Right lobe of liver (tissue), 6 donors: ENCODE measurements at regions not wholly inside any gene's neighbourhood (a gene's known extent, or its start where the extent isn't known, plus 50 kb on each side); places are given as distances from the start of the nearest gene placed in this dataset.
"Not testable (repeated sequence)": the region's sequence is repeated elsewhere in the genome, so short reads cannot be mapped to it uniquely, and the experiment has no call there.

Source experiments
- ATAC-seq, 4 donors: fragments of 200-7000 bp; cut with Tn5 transposase; one replicate each; pipeline ENCODE4 v1.9.1; 2020; ENCODE audit warnings: mild to moderate bottlenecking in 4 of 4, moderate library complexity in 4 of 4
- DNase-seq, 3 donors: peaks; one replicate each; pipeline ENCODE4 v3.0.0-alpha.2; 2020
- H3K27ac ChIP-seq, 3 donors: fragments of 200-600 bp; one replicate each; pipeline ENCODE4 v1.8.0; 2022
- H3K27me3 ChIP-seq, 2 donors: fragments of 200-600 bp; one replicate each; pipeline ENCODE4 v1.8.0; 2022
- H3K36me3 ChIP-seq, 4 donors: fragments of 200-600 bp; sonication (generic) in 1 of 4; one replicate each; pipeline versions ENCODE4 v1.5.1 to v1.8.0; 2017 to 2022; ENCODE audit warnings: control low read depth in 1 of 4
- H3K4me1 ChIP-seq, 4 donors: fragments of 200-600 bp; sonication (generic) in 1 of 4; one replicate each; pipeline versions ENCODE4 v1.5.1 to v1.8.0; 2017 to 2022; ENCODE audit warnings: control low read depth in 1 of 4
- H3K4me3 ChIP-seq, 3 donors: fragments of 200-600 bp; one replicate each; pipeline ENCODE4 v1.8.0; 2022
- H3K9me3 ChIP-seq, 4 donors: fragments of 200-600 bp; sonication (generic) in 1 of 4; one replicate each; pipeline versions ENCODE4 v1.5.1 to v1.8.0; 2017 to 2022; ENCODE audit warnings: control low read depth in 1 of 4
- POLR2A ChIP-seq: fragments of 450-650 bp; IDR thresholded peaks from one replicate; pipeline ENCODE4 v1.6.1; 2017; ENCODE audit warnings: antibody characterized with exemption, mild to moderate bottlenecking
- WGBS: methylation state at CpG from one replicate; pipeline ENCODE4 v1.1.6; 2018; ENCODE audit warnings: low coverage, low lambda C conversion rate; ENCODE audit not compliant: insufficient coverage; ENCODE audit errors: missing lambda C conversion rate; 5-methylcytosine and 5-hydroxymethylcytosine counted together
- intact Hi-C, 2 donors: fragments of 100-400 bp; cut with DNase I; formaldehyde crosslinking; loops; one replicate each; pipeline versions ENCODE4 v1.11.2 to v1.14.1; 2022
- TF ChIP-seq, protein P1 (sequence below), 4 donors: fragments of 200-600 bp in 3 of 4; fragments of 450-650 bp in 1 of 4; IDR thresholded peaks; one replicate each; pipeline versions ENCODE4 v1.5.1 to v1.8.0; 2016 to 2022; ENCODE audit warnings: antibody characterized with exemption in 4 of 4, mild to moderate bottlenecking in 2 of 4
- donor health status: DM: no; HTN: yes; CAD: no.
- donor health status: DM: no; HTN: no; CAD: no.
- donor health status: DM: no; HTN: no; CAD: no.
- donor health status: DM: no; HTN: yes; CAD: no.
- donor health status: DM: no; HTN: yes; CAD: no.

DNA sequence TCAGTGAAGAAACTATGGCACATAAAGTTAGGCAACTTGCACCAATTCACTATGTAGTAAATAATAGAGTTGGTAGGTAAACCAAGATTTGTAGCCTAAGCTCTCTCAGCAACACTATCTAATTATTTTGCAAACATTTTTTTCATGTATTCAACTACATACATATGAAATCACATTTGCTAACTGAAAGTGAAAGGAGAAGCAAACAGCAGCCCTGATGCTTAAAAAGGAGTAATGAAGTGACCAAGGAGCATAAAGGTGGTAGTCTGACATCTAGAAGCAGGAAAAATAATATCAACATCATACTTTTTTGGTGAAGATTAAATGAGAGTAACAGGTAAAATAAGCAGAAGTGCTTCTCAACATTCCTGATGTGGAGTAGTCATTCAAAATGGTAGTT lies 603.7 kb downstream of the GRXCR1 start:
- intact Hi-C loops: no loop called here
- Histone ChIP-seq H3K9me3 (no peaks in the 10 kb centered on the region), H3K4me1 (no peaks in the 10 kb centered on the region), H3K27ac (no peak overlapping the region), H3K36me3 (no peaks in the 10 kb centered on the region), H3K4me3 (no peak overlapping the region), H3K27me3 (no peaks in the 10 kb centered on the region)
- TF ChIP-seq, protein P1, sequence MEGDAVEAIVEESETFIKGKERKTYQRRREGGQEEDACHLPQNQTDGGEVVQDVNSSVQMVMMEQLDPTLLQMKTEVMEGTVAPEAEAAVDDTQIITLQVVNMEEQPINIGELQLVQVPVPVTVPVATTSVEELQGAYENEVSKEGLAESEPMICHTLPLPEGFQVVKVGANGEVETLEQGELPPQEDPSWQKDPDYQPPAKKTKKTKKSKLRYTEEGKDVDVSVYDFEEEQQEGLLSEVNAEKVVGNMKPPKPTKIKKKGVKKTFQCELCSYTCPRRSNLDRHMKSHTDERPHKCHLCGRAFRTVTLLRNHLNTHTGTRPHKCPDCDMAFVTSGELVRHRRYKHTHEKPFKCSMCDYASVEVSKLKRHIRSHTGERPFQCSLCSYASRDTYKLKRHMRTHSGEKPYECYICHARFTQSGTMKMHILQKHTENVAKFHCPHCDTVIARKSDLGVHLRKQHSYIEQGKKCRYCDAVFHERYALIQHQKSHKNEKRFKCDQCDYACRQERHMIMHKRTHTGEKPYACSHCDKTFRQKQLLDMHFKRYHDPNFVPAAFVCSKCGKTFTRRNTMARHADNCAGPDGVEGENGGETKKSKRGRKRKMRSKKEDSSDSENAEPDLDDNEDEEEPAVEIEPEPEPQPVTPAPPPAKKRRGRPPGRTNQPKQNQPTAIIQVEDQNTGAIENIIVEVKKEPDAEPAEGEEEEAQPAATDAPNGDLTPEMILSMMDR (IDR thresholded peaks at IDR 0.05): no peak
- no peak for TF ChIP-seq POLR2A
- no peak for DNase-seq
- ATAC-seq: no peak

DNA sequence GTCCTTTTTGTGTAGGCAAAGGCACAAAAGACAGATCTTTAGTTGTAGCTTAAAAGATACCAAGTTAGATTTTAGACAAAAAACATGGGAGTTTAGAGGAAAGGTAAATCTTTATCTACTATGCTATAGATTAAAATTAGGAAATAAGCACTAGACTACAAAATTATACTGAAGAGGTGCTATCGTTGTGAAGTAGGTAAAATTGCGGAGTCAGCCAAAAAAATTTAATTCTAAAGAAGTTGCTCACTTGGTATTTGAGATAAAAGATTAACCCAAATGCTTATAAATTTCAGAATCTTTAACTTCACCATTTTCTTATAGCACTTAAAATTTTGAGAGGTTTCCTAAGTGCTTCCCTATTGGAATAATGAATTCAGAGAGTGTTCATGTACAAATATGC lies 604.1 kb downstream of the GRXCR1 start:
- Histone ChIP-seq H3K4me3 (no peak overlapping the region), H3K9me3 (no peaks in the 10 kb centered on the region), H3K4me1 (no peaks in the 10 kb centered on the region), H3K27me3 (no peaks in the 10 kb centered on the region), H3K36me3 (no peaks in the 10 kb centered on the region), H3K27ac (no peak overlapping the region)
- ATAC-seq: no peak
- TF ChIP-seq POLR2A: no peak
- TF ChIP-seq, protein P1 (IDR thresholded peaks at IDR 0.05): no peak
- WGBS: 33% methylated on average over 2 of the region's 2 CpGs
- no peak for DNase-seq
- intact Hi-C loops: no loop called here

DNA sequence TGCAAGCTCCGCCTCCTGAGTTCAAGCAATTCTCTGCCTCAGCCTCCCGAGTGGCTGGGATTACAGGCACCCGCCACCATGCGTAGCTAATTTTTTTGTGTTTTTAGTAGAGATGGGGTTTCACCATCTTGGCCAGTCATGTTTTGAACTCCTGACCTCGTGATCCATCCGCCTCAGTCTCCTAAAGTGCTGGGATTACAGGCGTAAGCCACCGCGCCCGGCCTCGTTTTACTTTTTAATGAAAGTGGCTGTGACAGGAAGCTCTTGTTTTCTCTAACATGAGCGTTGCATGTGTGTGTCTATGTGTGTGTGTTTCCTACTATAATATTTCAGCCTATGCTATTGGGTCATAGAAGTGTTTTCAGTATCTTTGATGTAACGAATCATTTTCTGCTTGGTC lies 613.3 kb downstream of the GRXCR1 start:
- H3K27me3 ChIP-seq, ATAC-seq, intact Hi-C loops, H3K9me3 ChIP-seq, DNase-seq, H3K4me1 ChIP-seq, H3K4me3 ChIP-seq, H3K27ac ChIP-seq, H3K36me3 ChIP-seq: not testable (repeated sequence)
- WGBS: 69% methylated on average over 13 of the region's 13 CpGs

DNA sequence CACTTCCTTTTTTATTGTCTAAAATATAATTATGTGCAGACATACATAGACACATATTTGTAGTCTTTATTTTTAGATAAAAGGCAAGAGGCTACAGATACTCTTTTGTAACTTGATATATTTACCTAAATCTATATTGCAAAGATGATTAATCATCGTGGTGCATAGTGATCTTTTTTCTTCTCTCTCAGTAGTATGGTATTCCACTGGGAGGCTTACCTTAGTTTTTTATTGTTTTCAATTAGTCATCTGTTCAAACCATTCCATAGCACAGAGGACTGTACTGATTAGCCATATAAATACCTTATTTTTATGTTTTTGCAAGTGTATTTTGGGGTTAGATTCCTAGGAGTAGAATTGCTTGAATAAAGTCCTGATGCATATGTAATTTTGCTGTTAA lies 619.7 kb downstream of the GRXCR1 start:
- ATAC-seq: no peak
- no peaks in the 10 kb centered on the region for H3K27me3 ChIP-seq
- H3K4me1 ChIP-seq: no peaks in the 10 kb centered on the region
- intact Hi-C loops: no loop called here
- H3K9me3 ChIP-seq: no peaks in the 10 kb centered on the region
- DNase-seq: no peak
- TF ChIP-seq POLR2A: no peak
- TF ChIP-seq, protein P1 (IDR thresholded peaks at IDR 0.05): no peak
- H3K27ac ChIP-seq: no peak overlapping the region
- no peak overlapping the region for H3K4me3 ChIP-seq
- H3K36me3 ChIP-seq: no peaks in the 10 kb centered on the region
- 53% methylated on average over 1 of the region's 1 CpG for WGBS

DNA sequence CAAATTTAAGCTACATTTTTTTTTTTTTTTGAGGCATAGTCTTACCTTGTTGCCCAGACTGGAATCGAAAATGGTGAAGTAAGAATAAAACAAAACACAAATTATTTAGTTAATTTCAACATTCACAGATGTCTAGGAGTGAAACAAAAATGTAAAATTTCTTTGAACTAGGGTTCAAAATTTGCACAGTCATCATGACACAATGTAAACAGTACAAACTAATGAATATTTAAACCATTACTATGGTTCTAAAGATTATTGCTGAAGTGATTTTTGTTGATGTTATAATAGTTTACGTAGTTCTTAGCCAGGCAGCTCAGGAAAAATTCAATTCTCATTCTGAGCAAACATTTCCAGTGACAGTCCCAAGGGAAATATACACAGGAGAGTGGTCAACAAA lies 633.1 kb downstream of the GRXCR1 start:
- Histone ChIP-seq H3K27ac (no peak overlapping the region), H3K4me3 (no peak overlapping the region), H3K4me1 (no peaks in the 10 kb centered on the region), H3K9me3 (no peaks in the 10 kb centered on the region), H3K36me3 (no peaks in the 10 kb centered on the region), H3K27me3 (no peaks in the 10 kb centered on the region)
- intact Hi-C loops: no loop called here
- TF ChIP-seq, protein P1 (IDR thresholded peaks at IDR 0.05): no peak
- 57% methylated on average over 2 of the region's 2 CpGs for WGBS
- DNase-seq (no peak), ATAC-seq (no peak)
